ENCODE measurements at regions not wholly inside any gene's neighbourhood (a gene's known extent, or its start where the extent isn't known, plus 50 kb on each side); places are given as distances from the start of the nearest gene placed in this dataset.

DNA sequence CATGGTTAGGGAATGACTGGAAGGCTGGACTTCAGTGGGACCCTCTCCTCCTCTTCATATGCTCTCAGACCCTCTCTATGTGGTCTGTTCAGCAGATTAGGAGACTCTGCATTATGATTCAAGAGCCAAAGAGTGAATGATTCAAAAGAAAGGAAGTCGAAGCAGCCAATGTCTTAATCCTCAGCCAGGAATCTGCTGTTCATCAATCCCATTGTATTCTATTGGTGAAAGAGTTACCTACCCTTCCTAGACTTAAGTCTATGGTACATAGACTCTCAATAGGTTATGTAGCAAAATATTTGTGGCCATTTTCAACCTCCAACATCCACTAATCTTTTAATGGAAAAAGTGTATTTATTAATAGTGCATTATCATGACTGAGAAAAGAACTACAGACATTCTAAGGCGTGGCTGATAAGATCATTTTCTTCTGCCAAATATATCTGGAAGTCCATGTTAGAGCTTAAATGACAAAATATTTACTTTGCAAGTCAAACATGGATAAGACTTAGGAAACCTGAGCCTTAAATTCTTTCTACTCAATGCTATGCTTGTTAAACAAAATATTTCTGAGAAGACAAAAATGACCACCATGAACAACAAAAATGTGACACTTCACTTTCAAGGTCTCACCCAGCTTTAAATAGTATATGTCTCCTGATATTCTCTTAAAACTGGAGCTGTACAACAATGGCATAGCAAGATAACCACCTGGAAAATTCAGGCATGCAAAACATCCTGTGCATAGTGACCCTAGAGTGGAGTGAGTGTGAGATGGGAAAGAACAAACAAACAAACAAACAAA, 1100.6 kb downstream of the GALC start:
- DNase-seq (no peak), ATAC-seq (no peak)
- intact Hi-C loops (cut with DNase I, micrococcal nuclease) = no loop called here

DNA sequence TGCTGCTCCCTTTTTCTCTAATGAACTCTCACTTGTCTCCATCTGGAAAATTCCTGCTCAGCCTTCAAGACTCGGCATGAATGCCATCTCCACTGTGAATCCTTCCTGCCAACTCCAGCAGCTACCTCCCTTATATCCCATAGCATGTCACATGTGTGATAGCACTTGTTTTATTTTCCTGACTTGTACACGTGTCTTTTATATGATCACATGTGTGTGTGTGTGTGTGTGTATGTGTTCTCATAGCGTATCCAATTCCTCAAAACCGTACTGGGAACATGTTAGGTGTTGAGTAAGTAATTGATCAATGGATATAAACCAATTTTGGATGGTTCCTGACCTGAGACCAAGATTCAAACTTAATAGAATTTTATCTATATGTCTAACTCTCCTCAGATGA, 1107.7 kb downstream of the GALC start:
- DNase-seq = no peak
- intact Hi-C loops (cut with DNase I, micrococcal nuclease) = no loop called here
- ATAC-seq = no peak

DNA sequence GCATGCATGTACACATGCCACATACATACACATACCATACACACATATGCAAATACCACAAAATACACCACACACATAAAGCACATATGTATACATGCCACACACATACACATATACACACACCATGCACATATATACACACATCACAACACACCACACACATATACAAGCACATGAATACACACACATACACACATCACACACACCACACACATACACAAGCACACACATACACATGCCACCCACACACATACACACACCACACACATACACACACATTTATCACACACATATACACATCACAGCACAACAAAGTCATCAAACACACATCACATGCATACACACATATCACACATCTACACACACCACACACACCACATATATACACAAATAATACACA, 1108.5 kb downstream of the GALC start:
- ATAC-seq (no peak), DNase-seq (no peak)
- intact Hi-C loops (cut with DNase I, micrococcal nuclease) = no loop called here

DNA sequence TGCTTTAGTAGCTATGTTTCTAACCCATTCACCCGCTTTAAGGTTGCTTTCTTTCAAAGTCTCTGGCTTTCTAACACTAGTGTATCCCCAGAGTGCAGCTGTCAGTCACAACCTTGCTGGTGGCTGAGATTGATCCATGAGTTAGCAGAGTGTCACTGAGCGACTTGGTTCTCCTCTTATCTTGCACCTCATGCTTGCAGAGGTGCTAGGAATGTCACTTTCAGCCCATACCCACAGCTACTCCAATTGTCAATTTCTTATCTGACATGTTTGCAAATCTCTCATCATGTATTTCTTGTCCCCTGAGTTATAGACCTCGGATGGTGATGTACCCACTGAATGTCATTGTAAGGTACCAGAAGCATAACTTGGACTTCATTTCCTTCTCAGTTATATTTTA, 1110.2 kb downstream of the GALC start:
- ATAC-seq (no peak), DNase-seq (no peak)
- intact Hi-C loops (cut with DNase I, micrococcal nuclease) = no loop called here

DNA sequence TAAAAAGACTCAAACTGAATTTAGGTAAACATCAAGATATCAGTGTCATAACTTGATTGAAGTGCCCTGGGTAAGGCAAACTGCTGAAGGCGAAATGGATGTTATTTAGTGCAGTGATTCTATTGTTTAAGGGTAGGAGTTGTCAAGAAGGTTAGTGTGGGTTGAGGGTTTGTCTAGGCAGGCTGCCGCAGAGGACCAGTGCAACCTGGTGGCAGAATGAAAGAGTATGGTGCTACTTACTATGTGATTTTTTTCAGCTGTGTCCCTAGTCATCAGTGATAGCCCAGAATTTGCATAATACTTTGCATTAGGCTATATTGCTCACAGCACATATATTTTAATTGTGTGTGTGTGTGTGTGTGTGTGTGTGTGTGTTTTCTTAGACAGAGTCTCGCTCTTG, 1127.0 kb downstream of the GALC start:
- no peak for ATAC-seq
- intact Hi-C loops (cut with DNase I, micrococcal nuclease) = no loop called here
- DNase-seq = no peak

DNA sequence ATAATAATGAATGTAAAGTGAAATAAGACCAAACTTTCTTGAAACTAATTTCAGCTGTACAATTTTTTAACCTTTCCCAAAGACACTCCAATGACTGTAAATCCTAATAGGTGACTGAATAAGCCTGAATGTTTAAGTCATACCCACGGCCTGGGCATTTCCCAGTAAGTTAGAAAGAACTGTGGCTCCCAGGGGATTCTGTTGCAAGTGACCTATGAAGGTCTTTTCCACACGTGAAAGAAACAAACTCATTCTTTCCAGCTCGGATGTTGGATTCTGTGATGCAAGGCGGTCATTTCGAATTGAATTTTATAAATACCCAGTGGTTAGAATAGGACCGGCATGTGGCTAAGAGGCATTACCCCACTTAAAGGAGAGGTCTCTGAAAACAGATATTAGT, 1134.4 kb downstream of the GALC start:
- no peak for ATAC-seq
- no peak for DNase-seq
- intact Hi-C loops (cut with DNase I, micrococcal nuclease) = no loop called here

DNA sequence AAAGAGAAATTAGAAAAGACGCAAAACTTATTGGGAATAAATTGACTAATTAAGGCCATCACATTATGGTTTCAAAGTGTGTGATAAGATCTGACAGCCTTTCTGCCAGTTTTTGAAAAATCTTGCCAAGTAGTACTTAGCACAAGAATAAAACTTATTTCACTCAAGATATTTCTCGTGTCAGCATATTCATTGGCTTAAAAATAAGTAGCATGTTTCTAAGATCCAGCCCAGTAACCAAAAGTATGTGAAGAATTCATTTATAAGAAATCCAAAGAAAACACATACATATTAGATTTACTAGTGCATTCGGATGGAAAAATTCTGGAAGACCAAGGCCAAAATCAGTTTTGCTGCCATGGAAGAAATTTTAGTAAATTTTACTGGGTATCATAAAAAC, 1135.0 kb downstream of the GALC start:
- no peak for DNase-seq
- ATAC-seq = no peak
- intact Hi-C loops (cut with DNase I, micrococcal nuclease) = no loop called here

DNA sequence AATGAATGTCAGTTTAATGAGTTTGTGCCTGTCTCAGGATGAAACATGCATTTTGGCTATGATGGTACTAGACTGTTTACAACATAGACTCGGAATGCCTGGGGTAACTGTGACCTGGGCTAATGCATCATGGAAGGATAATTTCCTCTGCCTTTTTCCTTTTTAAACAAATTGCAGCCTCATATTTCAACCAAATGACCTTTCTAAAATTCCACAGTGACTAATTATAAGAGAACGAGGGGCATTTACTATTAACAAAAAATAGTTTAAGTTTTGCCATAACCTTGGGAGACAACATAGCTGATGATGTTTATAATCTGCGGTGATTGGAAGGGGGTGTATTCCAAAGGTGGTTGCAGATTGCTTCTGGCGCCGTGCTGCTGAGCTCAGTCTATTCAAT, 1140.5 kb downstream of the GALC start:
- no peak for DNase-seq
- no peak for ATAC-seq
- intact Hi-C loops (cut with DNase I, micrococcal nuclease) = no loop called here

DNA sequence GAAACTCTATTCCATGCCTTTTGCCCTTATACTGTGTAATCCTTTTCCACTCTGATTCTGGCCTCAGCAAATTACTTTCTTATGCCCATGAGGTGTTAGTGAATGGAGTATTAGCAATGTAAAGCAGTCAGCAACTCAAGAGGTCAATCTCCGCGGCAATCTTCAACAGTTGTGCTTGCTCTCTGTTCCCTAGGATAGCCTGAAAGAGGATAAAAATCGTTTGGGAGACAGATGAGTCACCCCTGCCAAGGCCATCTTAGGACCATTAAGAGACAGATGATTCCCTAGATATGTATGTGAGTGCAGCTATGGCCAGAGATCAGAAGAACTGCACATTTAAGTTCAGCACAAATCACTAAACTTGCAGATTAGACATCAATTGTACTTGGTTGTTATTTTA, 1145.8 kb downstream of the GALC start:
- intact Hi-C loops (cut with DNase I, micrococcal nuclease) = no loop called here
- no peak for DNase-seq
- ATAC-seq = no peak

DNA sequence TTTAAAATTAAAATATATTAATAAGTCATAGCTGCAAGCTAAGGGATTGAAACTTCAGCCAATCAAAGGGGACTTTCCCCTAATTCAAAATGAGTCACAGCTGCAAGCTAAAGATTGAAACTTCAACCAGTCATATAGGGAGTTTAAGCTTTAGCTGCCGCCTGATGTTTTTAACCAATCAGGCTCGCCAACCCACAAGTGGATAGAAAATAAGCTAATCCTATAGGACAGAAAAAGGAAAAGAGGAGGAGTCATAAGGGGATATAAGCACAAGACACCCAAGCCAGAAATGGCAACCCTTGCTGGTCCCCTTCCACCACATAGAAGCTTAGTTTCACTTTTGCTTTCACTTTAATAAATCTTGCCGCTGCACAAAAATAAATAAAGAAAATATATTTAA, 1154.6 kb downstream of the GALC start:
- ATAC-seq (no peak), DNase-seq (no peak)
- intact Hi-C loops (cut with DNase I, micrococcal nuclease) = no loop called here

DNA sequence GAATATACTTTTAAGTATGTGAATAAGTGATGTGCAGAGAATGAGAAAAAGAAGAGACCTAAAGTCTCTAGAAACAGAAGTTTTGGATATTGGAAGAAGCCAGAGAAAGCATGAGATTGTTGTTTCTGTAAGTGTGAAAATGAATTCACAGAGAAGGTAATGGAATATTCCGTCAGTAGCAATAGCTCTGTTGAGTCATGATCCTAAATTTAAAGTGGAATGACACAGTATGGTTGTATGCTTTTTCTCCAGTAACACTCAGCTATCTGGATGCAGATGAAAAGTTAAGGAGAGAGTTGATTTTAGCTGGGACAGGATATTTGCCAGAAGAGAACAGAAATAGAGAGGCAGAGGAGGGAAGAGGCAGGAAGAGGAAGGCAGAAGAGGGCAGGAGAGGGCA, 1166.3 kb downstream of the GALC start:
- intact Hi-C loops (cut with DNase I, micrococcal nuclease) = no loop called here
- DNase-seq (no peak), ATAC-seq (no peak)

DNA sequence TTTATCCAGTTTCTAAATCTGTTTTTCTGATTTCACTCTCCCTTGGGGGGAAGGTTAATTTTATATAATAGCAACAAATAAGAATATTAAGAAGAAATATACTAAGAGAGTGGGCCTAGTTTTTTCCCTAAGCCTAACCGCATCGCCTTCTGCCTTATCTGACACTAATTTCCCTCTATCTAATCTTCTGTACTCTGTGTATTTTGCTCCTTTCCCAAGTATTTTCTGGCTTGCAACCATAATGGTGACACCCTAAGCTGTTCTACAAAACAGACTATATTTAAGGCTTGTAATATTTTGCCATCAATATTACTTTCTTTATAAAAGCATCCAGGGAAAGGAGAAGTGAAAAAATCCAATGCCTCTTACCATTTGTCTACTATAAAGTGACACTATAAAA, 1168.8 kb downstream of the GALC start:
- ATAC-seq (no peak), DNase-seq (no peak)
- intact Hi-C loops (cut with DNase I, micrococcal nuclease) = no loop called here

DNA sequence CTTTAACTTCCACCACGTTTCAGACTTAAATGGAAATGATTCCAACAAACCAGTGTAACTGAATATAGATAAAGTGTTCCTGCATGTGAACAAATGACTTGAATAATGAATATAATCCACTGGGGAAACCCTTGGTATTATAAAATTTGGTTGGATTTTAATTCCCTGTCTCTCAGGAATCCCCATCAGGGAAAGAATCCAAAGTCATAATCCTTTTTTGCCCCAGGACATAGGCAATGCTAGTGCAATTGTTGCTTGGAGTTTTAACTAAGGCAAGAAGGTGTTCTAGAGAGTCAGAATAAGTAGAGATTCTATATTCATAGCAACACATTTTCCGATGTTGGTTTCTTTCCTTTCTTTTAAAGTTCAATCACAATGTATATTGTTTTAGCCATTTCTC, 1169.4 kb downstream of the GALC start:
- DNase-seq (no peak), ATAC-seq (no peak)
- intact Hi-C loops (cut with DNase I, micrococcal nuclease) = no loop called here

DNA sequence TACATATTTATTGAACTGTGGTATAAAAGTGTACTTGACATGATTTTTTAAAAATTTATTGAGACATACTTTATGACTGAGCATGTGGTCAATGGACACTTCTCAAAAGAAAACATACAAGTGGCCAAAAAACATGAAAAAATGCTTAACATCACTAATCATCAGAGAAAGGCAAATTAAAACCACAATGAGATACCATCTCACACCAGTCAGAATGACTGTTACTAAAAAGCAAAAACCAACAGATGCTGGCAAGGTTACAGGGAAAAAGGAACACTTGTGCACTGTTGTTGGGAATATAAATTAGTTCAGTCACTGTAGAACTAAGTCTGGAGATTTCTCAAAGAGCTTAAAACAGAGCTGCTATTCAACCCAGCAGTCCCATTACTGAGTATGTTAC, 1177.6 kb downstream of the GALC start:
- intact Hi-C loops (cut with DNase I, micrococcal nuclease) = no loop called here
- no peak for ATAC-seq
- DNase-seq = no peak

DNA sequence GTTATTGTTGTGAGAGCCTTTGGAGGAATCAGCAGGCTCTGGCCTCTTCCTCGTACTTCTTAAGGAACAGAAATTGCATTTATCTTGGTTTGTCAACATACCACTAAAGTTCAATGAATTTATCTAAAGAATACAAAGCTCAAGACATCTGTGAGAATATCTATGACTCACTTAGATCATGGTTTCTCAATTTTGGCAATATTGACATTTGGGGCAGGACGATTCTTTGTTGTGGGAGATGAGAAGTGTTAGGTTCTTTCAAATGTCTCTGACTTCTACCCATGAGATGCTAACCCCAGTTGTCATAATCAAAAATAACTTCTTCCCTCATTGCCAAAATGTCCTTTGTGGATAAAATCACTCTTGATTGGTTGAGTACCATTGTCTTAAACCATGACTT, 1190.3 kb downstream of the GALC start:
- no peak for ATAC-seq
- no peak for DNase-seq
- intact Hi-C loops (cut with DNase I, micrococcal nuclease) = no loop called here

DNA sequence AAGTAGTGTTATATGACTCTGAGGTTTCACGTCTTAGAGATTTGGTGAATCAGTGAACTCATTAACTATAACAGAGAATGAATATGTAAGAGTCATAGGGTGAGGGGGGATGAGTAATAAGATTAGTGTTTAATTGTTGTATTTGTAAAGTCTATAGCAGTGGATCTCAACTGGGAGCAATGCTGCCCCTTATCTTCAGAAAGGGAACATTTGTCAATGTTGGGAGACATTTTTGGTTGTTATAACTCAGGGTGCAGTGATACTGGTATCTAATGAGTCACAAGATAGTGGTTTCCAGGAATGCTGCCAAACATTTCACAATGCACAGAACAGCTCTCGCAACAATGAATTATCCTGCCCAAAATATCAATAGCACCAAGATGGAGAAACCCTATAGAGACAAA, 1193.7 kb downstream of the GALC start:
- DNase-seq (no peak), ATAC-seq (no peak)
- intact Hi-C loops (cut with DNase I, micrococcal nuclease) = no loop called here

DNA sequence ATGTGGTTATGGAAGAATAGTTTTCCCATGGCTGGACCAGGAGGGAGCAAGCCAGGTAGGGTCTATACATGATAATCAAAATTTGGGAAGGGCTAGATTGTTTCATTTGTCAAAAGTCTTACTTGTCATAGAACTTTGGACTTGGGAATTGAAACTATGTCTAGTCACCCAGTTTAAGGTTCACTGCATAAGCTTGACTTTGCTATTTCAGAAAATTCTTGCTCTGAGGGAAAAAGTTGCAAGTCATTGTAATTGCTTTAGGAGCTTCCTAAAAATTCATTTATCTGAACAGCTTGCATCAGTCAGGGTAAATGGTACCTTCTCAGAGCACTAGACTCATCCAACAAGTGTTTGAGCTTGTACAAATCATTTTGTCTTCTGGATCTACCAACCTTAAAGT, 1194.7 kb downstream of the GALC start:
- DNase-seq = no peak
- intact Hi-C loops (cut with DNase I, micrococcal nuclease) = no loop called here
- ATAC-seq = no peak

DNA sequence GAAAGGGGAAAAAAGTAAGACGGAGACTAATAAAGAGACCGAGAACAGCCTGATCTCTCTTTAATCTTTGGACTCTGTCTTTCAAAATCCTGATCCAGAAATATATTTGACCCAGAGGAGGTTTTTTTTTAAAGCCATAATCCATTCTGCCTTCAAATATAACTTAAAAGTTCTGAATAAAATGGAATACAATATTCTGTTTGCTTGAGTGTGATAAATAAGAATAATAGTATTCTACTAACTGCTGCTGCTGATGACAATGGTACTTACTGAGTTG, 1196.0 kb downstream of the GALC start:
- DNase-seq (no peak), ATAC-seq (no peak)
- intact Hi-C loops (cut with DNase I, micrococcal nuclease) = no loop called here

DNA sequence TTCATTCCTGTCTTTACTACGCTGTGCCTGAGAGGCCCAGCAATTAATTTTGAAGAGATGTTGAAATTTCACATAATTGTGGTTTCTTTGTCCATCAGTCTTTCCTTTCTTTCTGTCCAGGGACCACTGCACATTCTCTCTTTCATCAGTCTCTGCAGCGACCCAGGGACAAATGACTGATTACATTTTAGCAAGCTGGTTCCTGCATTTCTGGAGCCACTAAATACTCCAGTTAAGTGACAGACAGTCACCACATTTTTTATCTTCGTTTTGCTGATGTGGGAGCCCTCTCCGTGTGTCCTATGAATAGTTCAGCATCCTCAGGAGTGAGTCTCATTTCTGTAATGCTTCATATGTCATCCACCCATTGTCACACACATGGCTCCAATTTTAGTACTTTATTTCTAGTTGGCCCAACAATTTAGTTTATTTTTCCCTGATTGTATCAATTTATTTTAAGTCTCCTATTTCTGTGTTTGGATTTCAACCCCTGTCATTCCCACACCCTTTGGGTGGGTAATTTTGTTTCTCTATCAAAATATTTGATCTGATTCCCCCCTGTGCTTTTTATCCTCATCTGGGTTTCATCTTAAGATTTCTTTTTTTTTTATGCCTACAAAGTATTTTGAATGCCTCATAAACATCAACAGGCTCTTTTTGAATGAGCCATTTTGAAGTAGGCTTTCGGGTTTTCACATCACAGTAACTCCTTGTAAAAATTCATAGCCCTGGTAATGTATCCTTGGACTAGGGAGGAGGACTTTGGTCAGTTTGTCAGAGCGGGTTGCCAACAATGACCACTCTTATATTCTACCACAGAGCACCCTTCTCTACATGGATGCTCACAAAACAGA, 1196.5 kb downstream of the GALC start:
- ATAC-seq (no peak), DNase-seq (no peak)
- intact Hi-C loops (cut with DNase I, micrococcal nuclease) = no loop called here

DNA sequence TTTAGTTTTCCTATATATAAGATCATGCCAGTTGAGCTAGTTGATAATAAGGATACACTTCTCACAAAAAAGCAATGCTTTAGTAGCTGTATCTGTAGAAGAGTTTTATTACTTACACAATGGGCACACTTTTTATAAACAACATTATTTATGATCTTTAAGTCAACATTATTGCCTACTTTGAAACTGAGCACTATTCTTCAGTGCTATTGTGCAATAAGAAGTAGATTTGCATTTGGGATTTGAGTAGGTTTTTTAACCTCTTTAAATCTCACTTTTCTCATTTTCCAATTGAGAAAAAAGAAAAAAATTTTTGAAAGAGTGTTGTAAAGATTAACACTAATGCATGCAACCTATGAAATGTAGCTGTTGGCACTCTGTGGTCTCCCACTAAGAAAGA, 1198.3 kb downstream of the GALC start:
- DNase-seq = no peak
- intact Hi-C loops (cut with DNase I, micrococcal nuclease) = no loop called here

More for the DNA sequence above, 1198.3 kb downstream of the GALC start:
- ATAC-seq = no peak

Measured in left colon (tissue), 2 donors.